ENCODE measurements at regions not wholly inside any gene's neighbourhood (a gene's known extent, or its start where the extent isn't known, plus 50 kb on each side); places are given as distances from the start of the nearest gene placed in this dataset.
"Not testable (repeated sequence)": the region's sequence is repeated elsewhere in the genome, so short reads cannot be mapped to it uniquely, and the experiment has no call there.

DNA sequence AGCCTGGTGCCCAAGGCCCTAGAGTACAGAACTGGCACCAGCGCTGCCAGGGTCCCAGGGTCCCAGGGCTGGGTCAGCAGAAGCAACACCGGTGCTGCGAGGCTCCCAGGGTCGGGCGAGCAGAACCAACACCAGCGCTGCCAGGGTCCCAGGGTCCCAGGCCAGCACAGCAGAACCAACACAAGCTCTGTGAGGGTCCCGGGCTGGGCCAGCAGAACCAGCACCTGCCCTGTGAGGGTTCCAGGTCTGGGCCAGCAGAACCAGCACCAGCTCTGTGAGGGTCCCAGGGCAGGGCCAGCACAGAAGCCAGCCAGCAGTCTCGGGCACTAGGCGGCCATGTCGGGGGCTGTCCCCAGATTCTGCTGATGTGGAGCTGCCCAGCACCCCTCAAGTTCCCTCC, 93.1 kb downstream of the GALR1 start:
- TF ChIP-seq, protein P1, sequence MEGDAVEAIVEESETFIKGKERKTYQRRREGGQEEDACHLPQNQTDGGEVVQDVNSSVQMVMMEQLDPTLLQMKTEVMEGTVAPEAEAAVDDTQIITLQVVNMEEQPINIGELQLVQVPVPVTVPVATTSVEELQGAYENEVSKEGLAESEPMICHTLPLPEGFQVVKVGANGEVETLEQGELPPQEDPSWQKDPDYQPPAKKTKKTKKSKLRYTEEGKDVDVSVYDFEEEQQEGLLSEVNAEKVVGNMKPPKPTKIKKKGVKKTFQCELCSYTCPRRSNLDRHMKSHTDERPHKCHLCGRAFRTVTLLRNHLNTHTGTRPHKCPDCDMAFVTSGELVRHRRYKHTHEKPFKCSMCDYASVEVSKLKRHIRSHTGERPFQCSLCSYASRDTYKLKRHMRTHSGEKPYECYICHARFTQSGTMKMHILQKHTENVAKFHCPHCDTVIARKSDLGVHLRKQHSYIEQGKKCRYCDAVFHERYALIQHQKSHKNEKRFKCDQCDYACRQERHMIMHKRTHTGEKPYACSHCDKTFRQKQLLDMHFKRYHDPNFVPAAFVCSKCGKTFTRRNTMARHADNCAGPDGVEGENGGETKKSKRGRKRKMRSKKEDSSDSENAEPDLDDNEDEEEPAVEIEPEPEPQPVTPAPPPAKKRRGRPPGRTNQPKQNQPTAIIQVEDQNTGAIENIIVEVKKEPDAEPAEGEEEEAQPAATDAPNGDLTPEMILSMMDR (IDR thresholded peaks at IDR 0.05): no peak
- ATAC-seq (ENCODE audit: low FRiP score): no peak
- DNase-seq (ENCODE audit: low spot score): no peak

DNA sequence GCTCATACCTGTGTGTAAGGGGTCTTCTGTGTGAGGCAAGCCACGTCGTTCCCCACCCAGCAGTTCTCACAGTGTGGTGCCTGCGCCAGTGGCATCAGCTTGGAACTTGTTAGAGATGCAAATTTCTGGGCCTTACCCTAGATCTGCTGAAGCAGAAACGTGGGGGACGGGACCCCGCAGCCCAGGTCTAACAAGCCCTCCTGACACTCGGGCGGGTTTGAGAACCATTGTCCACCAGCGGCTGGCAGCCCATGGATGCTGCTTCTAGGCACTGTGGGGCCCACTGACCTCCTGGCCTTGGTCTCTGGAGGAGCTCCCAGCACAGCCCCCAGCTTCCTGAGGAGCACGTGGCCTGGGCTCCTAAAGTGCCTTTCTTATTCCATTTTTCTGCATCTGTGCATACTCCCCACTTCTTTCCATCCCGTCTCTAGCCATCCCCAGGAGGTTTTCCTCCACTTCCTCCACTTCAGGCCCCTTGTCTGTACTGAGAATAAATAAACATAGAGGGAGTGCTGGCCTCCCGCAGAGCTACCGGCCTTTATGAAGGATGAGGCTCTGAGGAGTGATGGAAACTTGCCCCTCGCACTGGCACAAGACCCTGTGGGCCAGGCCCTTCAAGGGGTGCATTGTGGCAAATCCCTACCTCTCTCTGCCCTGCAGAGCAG, 94.3 kb downstream of the GALR1 start:
- ATAC-seq (ENCODE audit: low FRiP score): no peak
- TF ChIP-seq, protein P1 (IDR thresholded peaks at IDR 0.05): no peak
- DNase-seq (ENCODE audit: low spot score): no peak

DNA sequence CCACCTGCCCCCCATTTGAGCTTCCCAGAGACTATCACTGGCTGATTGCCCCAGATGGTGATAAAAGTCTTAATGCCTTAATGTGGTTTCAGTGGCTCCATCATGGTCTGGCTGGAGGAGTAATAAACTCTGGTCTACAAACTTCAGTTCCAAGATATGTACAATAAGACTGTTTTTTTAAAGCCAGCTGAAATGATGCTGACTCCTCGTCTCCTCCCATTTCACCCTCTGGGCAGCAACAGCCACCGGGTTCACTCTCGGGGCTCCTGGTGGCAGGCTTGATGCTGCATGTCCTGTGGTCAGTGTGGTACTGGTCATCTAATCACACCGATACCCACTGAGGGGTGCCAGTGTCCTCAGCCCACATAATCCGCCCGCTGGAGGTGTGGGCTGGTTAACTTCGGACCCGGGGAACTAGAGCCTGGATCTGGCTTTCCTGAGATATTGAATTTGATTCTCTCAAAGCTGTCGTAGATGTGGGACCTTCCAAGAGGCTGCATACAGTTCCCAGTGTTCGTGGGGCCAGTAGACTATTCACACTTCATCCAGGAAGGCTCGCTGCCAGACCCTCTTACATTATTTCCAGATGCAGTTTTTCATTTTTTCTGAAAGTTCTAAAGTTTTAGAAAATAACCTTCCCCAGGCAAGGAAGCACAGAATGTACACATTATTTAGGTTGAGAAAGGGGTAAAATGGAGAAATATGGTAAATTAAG, 95.3 kb downstream of the GALR1 start:
- TF ChIP-seq, protein P1 (IDR thresholded peaks at IDR 0.05): no peak
- ATAC-seq (ENCODE audit: low FRiP score) (no peak), DNase-seq (ENCODE audit: low spot score) (no peak)

DNA sequence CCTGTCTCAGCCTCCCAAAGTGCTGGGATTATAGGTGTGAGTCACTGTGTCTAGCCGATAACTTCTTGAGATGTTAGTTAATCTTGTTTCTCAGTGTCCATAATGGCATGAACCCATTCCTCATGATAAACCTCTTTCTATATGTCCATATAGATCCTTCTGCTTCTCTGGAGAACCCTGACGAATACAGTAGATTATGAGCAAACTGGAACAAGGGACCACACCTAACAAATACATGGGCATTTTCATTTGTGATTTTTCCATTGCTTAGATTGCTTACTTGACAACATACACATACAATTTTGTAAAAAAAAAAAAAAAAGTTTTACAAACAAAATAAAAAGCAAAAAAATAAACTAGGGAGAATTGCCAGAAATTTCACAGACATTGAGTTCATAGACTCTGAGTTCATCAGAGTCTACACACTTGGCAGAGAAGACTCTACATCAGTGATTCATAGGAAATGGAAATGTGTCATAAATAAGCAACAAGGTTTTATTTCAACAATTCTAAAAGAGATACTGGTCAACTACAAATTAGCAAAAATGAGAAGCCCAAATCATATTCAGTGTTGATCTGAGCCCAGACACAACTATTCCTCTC, 96.7 kb downstream of the GALR1 start:
- DNase-seq (ENCODE audit: low spot score) (no peak), ATAC-seq (ENCODE audit: low FRiP score) (peak; percentile 78)
- TF ChIP-seq, protein P1 (IDR thresholded peaks at IDR 0.05): no peak

DNA sequence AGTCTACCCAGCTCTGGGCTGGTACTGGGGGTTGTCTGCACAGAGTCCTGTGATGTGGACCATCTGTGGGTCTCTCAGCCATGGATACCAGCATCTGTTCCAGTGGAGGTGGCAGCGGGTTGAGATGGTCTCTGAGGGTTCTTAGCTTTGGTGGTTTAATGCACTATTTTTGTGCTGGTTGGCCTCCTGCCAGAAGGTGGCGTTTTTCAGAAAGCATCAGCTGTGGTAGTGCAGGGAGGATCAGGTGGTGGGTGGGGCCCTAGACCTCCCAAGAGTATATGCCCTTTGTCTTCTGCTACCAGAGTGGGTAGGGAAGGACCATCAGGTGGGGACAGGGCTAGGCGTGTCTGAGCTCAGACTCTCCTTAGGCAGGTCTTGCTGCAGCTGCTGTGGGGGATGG, 103.7 kb downstream of the GALR1 start:
- DNase-seq (ENCODE audit: low spot score); ATAC-seq (ENCODE audit: low FRiP score): not testable (repeated sequence)

DNA sequence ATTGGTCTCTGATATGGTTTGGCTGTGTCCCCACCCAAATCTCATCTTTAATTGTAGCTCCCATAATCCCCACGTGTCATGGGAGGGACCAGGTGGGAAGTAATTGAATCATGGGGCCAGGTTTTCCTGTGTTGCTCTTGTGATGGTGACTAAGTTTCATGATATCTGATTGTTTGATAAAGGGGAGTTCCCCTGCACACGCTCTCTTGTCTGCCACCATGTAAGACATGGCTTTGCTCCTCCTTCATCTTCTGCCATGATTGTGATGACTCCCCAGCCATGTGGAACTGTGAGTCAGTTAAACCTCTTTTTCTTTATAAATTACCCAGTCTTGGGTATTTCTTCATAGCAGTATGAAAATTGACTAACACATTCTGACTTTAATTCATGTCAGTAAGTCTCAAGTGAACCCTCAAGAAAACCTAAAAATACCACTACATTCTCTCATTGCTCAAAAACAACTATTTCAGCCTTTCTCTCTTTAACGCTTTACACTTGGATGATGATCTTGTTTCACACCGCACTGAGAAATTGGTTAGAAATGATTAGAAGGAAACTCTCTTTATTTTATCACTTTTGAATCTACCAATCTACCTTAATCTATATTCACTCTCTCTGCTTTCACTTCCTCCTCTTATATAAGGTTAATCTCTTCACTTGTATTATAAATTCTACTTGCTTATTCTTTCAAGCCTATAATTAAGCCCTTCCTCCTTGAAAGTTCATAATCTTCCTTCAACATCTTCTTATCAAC, 110.1 kb downstream of the GALR1 start:
- TF ChIP-seq, protein P1 (IDR thresholded peaks at IDR 0.05): no peak
- no peak for ATAC-seq (ENCODE audit: low FRiP score)
- no peak for DNase-seq (ENCODE audit: low spot score)

All from omental fat pad (tissue), 3 donors.